H1 (cell line): ENCODE measurements at regions not wholly inside any gene's neighbourhood (a gene's known extent, or its start where the extent isn't known, plus 50 kb on each side); places are given as distances from the start of the nearest gene placed in this dataset.

Experiments
- ASH2L ChIP-seq: fragments of 200-600, 300-600 bp; sonication (generic); IDR thresholded peaks from one replicate; pipeline ENCODE4 v1.7.1; 2017; ENCODE audit warnings: low read length
- CREB1 ChIP-seq: IDR thresholded peaks from 2 replicates; pipeline ENCODE4 v1.6.1; 2012; ENCODE audit warnings: inconsistent platforms
- RXRA ChIP-seq: IDR thresholded peaks from 2 replicates; pipeline ENCODE4 v1.6.1; 2011; ENCODE audit warnings: low read depth, mild to moderate bottlenecking, low read length, moderate library complexity; ENCODE audit not compliant: insufficient read depth
- SIX5 ChIP-seq: IDR thresholded peaks from 2 replicates; pipeline ENCODE4 v1.6.1; 2011; ENCODE audit warnings: mild to moderate bottlenecking, low read depth, low read length
- SUZ12 ChIP-seq: fragments of 200-600 bp; sonication (generic); IDR thresholded peaks from 2 replicates; pipeline ENCODE4 v1.6.1; 2012; ENCODE audit warnings: mild to moderate bottlenecking, inconsistent platforms, low read length, moderate library complexity, mixed read lengths
- ZNF274 ChIP-seq: IDR thresholded peaks from 2 replicates; pipeline ENCODE4 v1.7.0; 2012; ENCODE audit warnings: low read length, borderline replicate concordance; ENCODE audit errors: extremely low read depth

- TF ChIP-seq ZNF274 = no peak
- no peak for TF ChIP-seq SIX5
- TF ChIP-seq CREB1 = no peak
- no peak for TF ChIP-seq ASH2L
- TF ChIP-seq SUZ12 = no peak
- TF ChIP-seq RXRA = no peak
Measured at GRCh38 chr3:147046916-147047315, 359.4 kb downstream of the ZIC4 start (continued).
